Adrenal gland (tissue), 9 donors: ENCODE measurements at regions not wholly inside any gene's neighbourhood (a gene's known extent, or its start where the extent isn't known, plus 50 kb on each side); places are given as distances from the start of the nearest gene placed in this dataset.

ENCODE experiments used
- DNase-seq, 7 donors: peaks; one replicate each; pipeline ENCODE4 v3.0.0-alpha.2; 2019 to 2020
- H3K27ac ChIP-seq, 5 donors: fragments of 200-600 bp; sonication (generic) in 4 of 5; 1 replicate in 3 of 5; 2 replicates in 2 of 5; pipeline versions ENCODE4 v1.5.1 to v1.8.0; 2016 to 2020; ENCODE audit warnings: mild to moderate bottlenecking in 1 of 5
- H3K27me3 ChIP-seq: fragments of 200-600 bp; 2 replicates; pipeline ENCODE4 v1.8.0; 2021
- H3K36me3 ChIP-seq, 2 donors: fragments of 200-600 bp; replicated peaks in 1 of 2; 1 replicate in 1 of 2; 2 replicates in 1 of 2; pipeline versions ENCODE4 v1.5.1 to v1.8.0; 2018 to 2022
- H3K4me1 ChIP-seq, 2 donors: fragments of 200-600 bp; replicated peaks in 1 of 2; 1 replicate in 1 of 2; 2 replicates in 1 of 2; pipeline versions ENCODE4 v1.5.1 to v1.8.0; 2018 to 2021
- H3K4me3 ChIP-seq, 4 donors: fragments of 200-600 bp; sonication (generic) in 3 of 4; one replicate each; pipeline ENCODE4 v1.5.1; 2016 to 2018
- H3K9me3 ChIP-seq, 3 donors: fragments of 200-600 bp; sonication (generic) in 1 of 3; replicated peaks in 1 of 3; 1 replicate in 2 of 3; 2 replicates in 1 of 3; pipeline versions ENCODE4 v1.5.1 to v1.8.0; 2016 to 2021
- CTCF ChIP-seq, 6 experiments: fragments of 450-650 bp in 4 of 6; fragments of 200-600 bp in 2 of 6; sonication (generic) in 1 of 6; IDR thresholded peaks; 1 replicate in 5 of 6; 2 replicates in 1 of 6; pipeline versions ENCODE4 v1.5.1 to v1.8.0; 2016 to 2021; ENCODE audit warnings: antibody characterized with exemption in 6 of 6, mild to moderate bottlenecking in 2 of 6, moderate library complexity in 1 of 6
- POLR2A ChIP-seq, 2 donors: fragments of 450-650 bp; IDR thresholded peaks; one replicate each; pipeline ENCODE4 v1.6.1; 2017; ENCODE audit warnings: antibody characterized with exemption in 2 of 2, mild to moderate bottlenecking in 2 of 2, moderate library complexity in 1 of 2
- WGBS, 4 donors: extraction: QIAGEN DNeasy Blood & Tissue Kit in 2 of 4; methylation state at CpG; one replicate each; pipeline versions ENCODE4 v1.1.5 to v1.1.7; 2013 to 2017; 5-methylcytosine and 5-hydroxymethylcytosine counted together
- intact Hi-C, 2 donors: fragments of 100-400 bp; cut with DNase I; formaldehyde crosslinking; loops; one replicate each; pipeline versions ENCODE4 v1.14.1 to v1.15.0; 2022 to 2023
- donor health status: healthy with polysubstance abuse.
- donor health status: Bipolar disorder and iron deficiency.
- donor health status: DM: yes; HTN: yes; CAD: no.
- donor health status: DM: no; HTN: no; CAD: no.
- donor health status: DM: no; HTN: no; CAD: no.

GRCh38 chr7:68610701-68611100, 987.6 kb upstream of the AUTS2 start:
- H3K4me1 ChIP-seq: peaks cover 0 to 5% of the 10 kb centered on the region in 2 donors
- H3K27ac ChIP-seq: no peak overlapping the region
- H3K4me3 ChIP-seq: no peak overlapping the region
- no peaks in the 10 kb centered on the region for H3K27me3 ChIP-seq
- no peaks in the 10 kb centered on the region for H3K36me3 ChIP-seq
- peaks cover 0 to 16% (median 0%) of the 10 kb centered on the region in 3 donors for H3K9me3 ChIP-seq
- no peak for DNase-seq
- 85 to 100% (median 91%) methylated on average over 1 of the region's 1 CpG for WGBS, 4 donors
- TF ChIP-seq CTCF (IDR thresholded peaks at IDR 0.05) (no peak), POLR2A (IDR thresholded peaks at IDR 0.05) (no peak)
- intact Hi-C loops: no loop called here

- peaks cover 0 to 8% (median 0%) of the 10 kb centered on the region in 3 donors for H3K9me3 ChIP-seq
- WGBS, 4 donors: 61 to 73% (median 69%) methylated on average over 6 of the region's 6 CpGs
- H3K27ac ChIP-seq: no peak overlapping the region
- DNase-seq: peak in 1 of 7 donors; percentile 15
- intact Hi-C loops: no loop called here
- peaks cover 0 to 5% of the 10 kb centered on the region in 2 donors for H3K4me1 ChIP-seq
- no peaks in the 10 kb centered on the region for H3K36me3 ChIP-seq
- H3K4me3 ChIP-seq: no peak overlapping the region
- no peaks in the 10 kb centered on the region for H3K27me3 ChIP-seq
- no peak for TF ChIP-seq POLR2A (IDR thresholded peaks at IDR 0.05)
- no peak for TF ChIP-seq CTCF (IDR thresholded peaks at IDR 0.05)
These were observed 984.9 kb upstream of the AUTS2 start for GRCh38 chr7:68613405-68613804.

GRCh38 chr7:68613897-68614296, 984.4 kb upstream of the AUTS2 start:
- Histone ChIP-seq H3K27ac (no peak overlapping the region), H3K4me3 (no peak overlapping the region), H3K36me3 (no peaks in the 10 kb centered on the region), H3K27me3 (no peaks in the 10 kb centered on the region), H3K4me1 (peaks cover 0 to 5% of the 10 kb centered on the region in 2 donors), H3K9me3 (peaks cover 0 to 3% (median 0%) of the 10 kb centered on the region in 3 donors)
- intact Hi-C loops: no loop called here
- TF ChIP-seq POLR2A (IDR thresholded peaks at IDR 0.05) (no peak), CTCF (IDR thresholded peaks at IDR 0.05) (no peak)
- no peak for DNase-seq
- whole genome bisulfite sequencing, 4 donors: 3 to 11% (median 6%) methylated on average over 4 of the region's 4 CpGs

- H3K4me1 ChIP-seq: no peaks in the 10 kb centered on the region
- H3K36me3 ChIP-seq: no peaks in the 10 kb centered on the region
- no peaks in the 10 kb centered on the region for H3K9me3 ChIP-seq
- no peak overlapping the region for H3K4me3 ChIP-seq
- WGBS, 4 donors: 69 to 82% (median 76%) methylated on average over 3 of the region's 3 CpGs
- no peaks in the 10 kb centered on the region for H3K27me3 ChIP-seq
- H3K27ac ChIP-seq: no peak overlapping the region
- no peak for DNase-seq
- intact Hi-C loops: no loop called here
- TF ChIP-seq POLR2A (IDR thresholded peaks at IDR 0.05) (no peak), CTCF (IDR thresholded peaks at IDR 0.05) (no peak)
These were observed 978.7 kb upstream of the AUTS2 start for GRCh38 chr7:68619526-68619925.
